ENCODE measurements at regions not wholly inside any gene's neighbourhood (a gene's known extent, or its start where the extent isn't known, plus 50 kb on each side); places are given as distances from the start of the nearest gene placed in this dataset.

GRCh38 chr9:117787746-117788145 lies 83.5 kb downstream of the TLR4 start:
- Mint-ChIP-seq H3K27me3 (ENCODE audit: insufficient read depth) (no peaks in the 10 kb centered on the region), H3K27ac (no peak overlapping the region), H3K4me1 (peaks cover 10% of the 10 kb centered on the region), H3K9me3 (peaks cover 2% of the 10 kb centered on the region), H3K4me3 (no peak overlapping the region), H3K36me3 (ENCODE audit: low read depth) (no peaks in the 10 kb centered on the region)
- no peak for DNase-seq
- no peak overlapping the region for H3K27ac ChIP-seq (ENCODE audit: low read depth, low read length)
- 96 to 100% methylated on average over 1 to 3 of the region's 3 CpGs for WGBS, 2 experiments (ENCODE audit: insufficient coverage in 1 of 2, insufficient read length in 1 of 2)
- H3K4me3 ChIP-seq (ENCODE audit: low read length) = no peak overlapping the region
- peaks cover 15% of the 10 kb centered on the region for H3K4me1 ChIP-seq (ENCODE audit: control insufficient read depth, insufficient read depth, low read length)
- H3K27me3 ChIP-seq (ENCODE audit: control insufficient read depth, insufficient read depth, low read length, poor library complexity, severe bottlenecking) = no peaks in the 10 kb centered on the region
- H3K9me3 ChIP-seq (ENCODE audit: control insufficient read depth, low read length) = peaks cover 5% of the 10 kb centered on the region
- H3K9ac ChIP-seq (ENCODE audit: extremely low read depth, low read length, poor library complexity, severe bottlenecking) = no peak overlapping the region
- H3K36me3 ChIP-seq (ENCODE audit: control insufficient read depth, insufficient read depth, low read length) = no peaks in the 10 kb centered on the region
- TF ChIP-seq CTCF (conservative IDR thresholded peaks at IDR 0.05) = no peak

DNA sequence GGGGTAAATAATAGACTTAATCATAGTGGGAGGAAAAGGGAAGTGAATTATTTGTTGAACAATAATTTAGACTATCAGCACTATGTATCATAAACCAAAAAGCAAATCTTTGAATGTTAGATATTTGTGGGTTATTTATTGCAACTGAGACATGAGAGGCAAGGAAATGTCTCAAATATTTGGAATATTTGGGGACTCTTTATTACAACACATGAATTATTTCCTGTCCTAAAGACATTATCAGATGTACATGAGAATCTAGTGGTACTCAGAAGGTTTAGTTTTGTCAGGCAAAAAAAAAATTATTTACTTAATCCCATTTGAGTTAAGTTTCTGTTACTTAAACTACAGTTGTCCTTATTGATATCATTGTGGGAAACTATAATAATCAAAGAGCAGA lies 91.1 kb downstream of the TLR4 start:
- peaks cover 2% of the 10 kb centered on the region for H3K9me3 Mint-ChIP-seq
- H3K27ac Mint-ChIP-seq = no peak overlapping the region
- DNase-seq = no peak
- Histone ChIP-seq H3K9me3 (ENCODE audit: control insufficient read depth, low read length) (peaks cover 5% of the 10 kb centered on the region), H3K9ac (ENCODE audit: extremely low read depth, low read length, poor library complexity, severe bottlenecking) (no peak overlapping the region), H3K4me3 (ENCODE audit: low read length) (no peak overlapping the region), H3K27me3 (ENCODE audit: control insufficient read depth, insufficient read depth, low read length, poor library complexity, severe bottlenecking) (no peaks in the 10 kb centered on the region), H3K36me3 (ENCODE audit: control insufficient read depth, insufficient read depth, low read length) (no peaks in the 10 kb centered on the region), H3K27ac (ENCODE audit: low read depth, low read length) (no peak overlapping the region), H3K4me1 (ENCODE audit: control insufficient read depth, insufficient read depth, low read length) (no peaks in the 10 kb centered on the region)
- TF ChIP-seq CTCF (conservative IDR thresholded peaks at IDR 0.05) = no peak
- H3K4me1 Mint-ChIP-seq = peaks cover 12% of the 10 kb centered on the region
- no peaks in the 10 kb centered on the region for H3K27me3 Mint-ChIP-seq (ENCODE audit: insufficient read depth)
- H3K4me3 Mint-ChIP-seq = no peak overlapping the region
- no peaks in the 10 kb centered on the region for H3K36me3 Mint-ChIP-seq (ENCODE audit: low read depth)

GRCh38 chr9:117796681-117797080 lies 92.5 kb downstream of the TLR4 start:
- peaks cover 12% of the 10 kb centered on the region for H3K4me1 Mint-ChIP-seq
- Histone ChIP-seq H3K9me3 (ENCODE audit: control insufficient read depth, low read length) (no peaks in the 10 kb centered on the region), H3K27ac (ENCODE audit: low read depth, low read length) (no peak overlapping the region), H3K4me3 (ENCODE audit: low read length) (no peak overlapping the region), H3K27me3 (ENCODE audit: control insufficient read depth, insufficient read depth, low read length, poor library complexity, severe bottlenecking) (no peaks in the 10 kb centered on the region), H3K36me3 (ENCODE audit: control insufficient read depth, insufficient read depth, low read length) (no peaks in the 10 kb centered on the region), H3K4me1 (ENCODE audit: control insufficient read depth, insufficient read depth, low read length) (no peaks in the 10 kb centered on the region), H3K9ac (ENCODE audit: extremely low read depth, low read length, poor library complexity, severe bottlenecking) (no peak overlapping the region)
- no peaks in the 10 kb centered on the region for H3K36me3 Mint-ChIP-seq (ENCODE audit: low read depth)
- H3K27me3 Mint-ChIP-seq (ENCODE audit: insufficient read depth) = no peaks in the 10 kb centered on the region
- no peak for TF ChIP-seq CTCF (conservative IDR thresholded peaks at IDR 0.05)
- 94 to 100% methylated on average over 1 to 2 of the region's 2 CpGs for WGBS, 2 experiments (ENCODE audit: insufficient coverage in 1 of 2, insufficient read length in 1 of 2)
- H3K27ac Mint-ChIP-seq = no peak overlapping the region
- no peak for DNase-seq
- no peaks in the 10 kb centered on the region for H3K9me3 Mint-ChIP-seq
- no peak overlapping the region for H3K4me3 Mint-ChIP-seq

Measured in endodermal cell (in vitro differentiated cells).